ENCODE measurements at regions not wholly inside any gene's neighbourhood (a gene's known extent, or its start where the extent isn't known, plus 50 kb on each side); places are given as distances from the start of the nearest gene placed in this dataset.
"Not testable (repeated sequence)": the region's sequence is repeated elsewhere in the genome, so short reads cannot be mapped to it uniquely, and the experiment has no call there.

GRCh38 chr13:34167347-34167746, 349.4 kb downstream of the RFC3 start:
- no peak for ATAC-seq

DNA sequence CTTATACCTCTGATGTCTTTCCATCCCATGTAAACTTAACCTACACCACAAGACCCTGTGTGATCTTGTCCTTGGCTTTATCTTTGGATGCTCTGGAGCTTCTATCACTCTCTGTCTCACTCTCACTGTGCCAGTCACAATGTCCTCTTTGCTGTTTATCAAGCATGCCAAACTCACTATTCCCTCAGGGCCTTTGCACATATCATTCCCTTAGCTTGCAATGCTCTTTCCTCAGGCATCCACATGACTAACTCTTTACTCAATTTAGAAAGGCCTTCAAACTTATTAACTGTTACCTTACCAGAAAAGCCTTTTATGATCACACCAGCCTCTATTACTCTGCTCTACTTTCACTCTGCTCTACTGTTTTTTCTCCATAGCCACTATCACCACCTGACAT, 354.1 kb downstream of the RFC3 start:
- DNase-seq, result no peak
- no peak for ATAC-seq

More at GRCh38 chr13:34167347-34167746, 349.4 kb downstream of the RFC3 start:
- DNase-seq, result no peak

DNA sequence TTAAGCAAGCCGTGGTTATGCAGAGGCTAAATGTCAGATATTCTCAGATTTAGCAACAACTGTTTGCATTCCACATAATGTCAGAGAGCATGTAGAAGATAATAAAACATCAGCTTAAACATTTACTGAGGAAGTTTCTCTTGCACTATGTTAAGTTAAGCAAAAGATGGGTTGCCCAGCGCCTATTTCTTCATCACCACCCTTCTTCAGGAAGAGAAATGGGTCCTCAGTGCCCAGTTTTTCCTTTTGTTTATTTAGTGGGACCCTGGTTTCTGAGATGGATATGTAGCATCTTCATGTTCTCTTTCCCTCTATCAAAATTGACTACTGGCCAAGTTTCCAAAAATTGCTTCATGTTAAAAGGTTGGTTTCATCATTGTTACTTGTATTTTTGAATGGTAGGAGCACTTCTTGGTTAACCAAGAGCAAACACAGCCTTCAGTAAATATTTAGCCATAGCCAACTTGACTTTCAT, 356.8 kb downstream of the RFC3 start:
- no peak for ATAC-seq
- no peak for DNase-seq

DNA sequence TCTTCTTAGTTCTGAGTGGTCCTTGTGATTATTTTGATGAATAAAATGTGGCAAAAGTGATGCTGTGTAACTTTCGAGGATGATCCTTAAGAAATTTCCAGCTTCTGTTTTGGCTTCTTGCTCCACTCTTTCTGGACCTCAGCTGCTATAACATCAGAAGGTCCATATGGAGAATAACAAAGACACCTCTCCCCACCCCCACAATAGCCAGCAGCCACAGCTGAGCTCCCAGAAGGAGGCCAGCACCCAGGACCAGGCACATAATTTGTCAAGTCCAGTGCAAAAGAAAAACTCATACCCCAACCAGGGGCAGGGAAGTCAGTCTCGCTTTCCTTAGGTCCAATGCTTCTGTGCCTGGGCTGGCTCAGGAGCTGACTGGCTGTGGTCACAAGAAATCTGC, 357.6 kb downstream of the RFC3 start:
- DNase-seq, result no peak
- ATAC-seq, result no peak

DNA sequence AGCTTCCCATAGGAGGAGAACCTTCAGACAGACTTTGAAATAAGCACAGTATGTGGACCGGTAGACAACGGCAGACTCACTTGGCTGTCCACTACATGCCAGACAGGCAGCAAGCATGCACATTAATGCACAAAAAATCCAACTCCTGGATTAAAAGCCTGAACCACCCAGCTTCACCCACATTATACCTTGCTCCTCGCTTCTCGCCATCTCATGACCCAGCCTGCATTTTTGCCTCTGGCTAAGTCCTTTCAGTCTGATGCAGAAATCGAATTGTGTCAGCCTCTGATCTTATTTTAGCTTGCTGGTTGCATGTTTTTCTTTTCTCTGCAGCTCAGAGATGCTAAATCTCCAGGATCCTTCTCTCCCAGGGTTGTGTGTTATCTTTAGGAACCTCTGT, 358.7 kb downstream of the RFC3 start:
- DNase-seq (no peak), ATAC-seq (no peak)

DNA sequence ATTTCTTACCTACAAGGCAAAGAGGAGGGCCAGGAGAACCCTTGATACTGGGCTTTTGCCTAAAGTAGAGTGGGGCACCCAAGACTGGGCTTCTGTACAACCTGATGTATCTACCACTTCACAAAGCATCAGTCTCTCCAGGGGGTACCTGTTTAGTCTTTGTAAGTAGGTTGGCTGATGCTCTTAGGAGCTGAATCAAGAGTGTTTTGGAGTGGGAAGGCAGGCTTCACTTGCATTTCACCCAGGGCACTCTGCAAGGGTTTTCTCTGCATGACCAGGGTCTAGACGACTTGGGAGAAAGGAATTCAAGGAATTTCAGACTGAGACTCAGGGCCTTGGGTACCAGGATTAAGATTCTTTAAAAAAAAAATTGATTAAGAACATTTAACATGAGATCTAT, 361.5 kb downstream of the RFC3 start:
- ATAC-seq (no peak), DNase-seq (no peak)

DNA sequence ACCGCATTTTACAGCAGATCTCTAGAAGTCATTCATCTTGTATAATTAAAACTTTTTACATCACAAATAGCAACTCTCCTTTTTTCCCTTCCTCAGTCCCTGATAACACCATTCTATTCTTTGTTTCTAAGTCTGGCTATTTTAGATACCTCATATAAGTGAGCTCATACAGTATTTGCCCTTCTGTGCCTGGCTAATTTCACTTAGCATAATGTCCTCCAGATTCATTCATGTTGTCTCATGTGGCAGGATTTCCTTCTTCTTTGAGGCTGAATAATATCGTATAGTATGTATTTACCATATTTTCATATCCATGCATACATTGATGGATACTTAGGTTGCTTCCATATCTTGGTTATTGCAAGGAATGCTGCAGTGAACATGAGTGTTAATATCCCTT, 362.0 kb downstream of the RFC3 start:
- ATAC-seq, result no peak

DNA sequence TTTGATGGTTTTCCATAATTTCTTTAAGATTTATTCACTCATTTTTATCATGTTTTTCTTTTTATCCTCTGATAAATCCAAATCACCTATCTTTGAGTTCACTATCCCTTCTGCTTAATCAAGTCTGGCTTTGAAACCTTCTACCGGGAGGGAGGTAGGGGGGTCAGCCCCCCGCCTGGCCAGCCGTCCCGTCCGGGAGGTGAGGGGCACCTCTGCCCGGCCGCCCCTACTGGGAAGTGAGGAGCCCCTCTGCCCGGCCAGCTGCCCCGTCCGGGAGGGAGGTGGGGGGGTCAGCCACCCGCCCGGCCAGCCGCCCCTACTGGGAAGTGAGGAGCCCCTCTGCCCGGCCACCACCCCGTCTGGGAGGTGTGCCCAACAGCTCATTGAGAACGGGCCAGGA, 363.3 kb downstream of the RFC3 start:
- DNase-seq, ATAC-seq: not testable (repeated sequence)

More for the DNA sequence above, 362.0 kb downstream of the RFC3 start:
- no peak for DNase-seq

- ATAC-seq, result no peak
- DNase-seq, result no peak
Observed at GRCh38 chr13:34189946-34190345, 372.0 kb downstream of the RFC3 start.

GRCh38 chr13:34201050-34201913, 383.3 kb downstream of the RFC3 start:
- DNase-seq, result no peak
- no peak for ATAC-seq

DNA sequence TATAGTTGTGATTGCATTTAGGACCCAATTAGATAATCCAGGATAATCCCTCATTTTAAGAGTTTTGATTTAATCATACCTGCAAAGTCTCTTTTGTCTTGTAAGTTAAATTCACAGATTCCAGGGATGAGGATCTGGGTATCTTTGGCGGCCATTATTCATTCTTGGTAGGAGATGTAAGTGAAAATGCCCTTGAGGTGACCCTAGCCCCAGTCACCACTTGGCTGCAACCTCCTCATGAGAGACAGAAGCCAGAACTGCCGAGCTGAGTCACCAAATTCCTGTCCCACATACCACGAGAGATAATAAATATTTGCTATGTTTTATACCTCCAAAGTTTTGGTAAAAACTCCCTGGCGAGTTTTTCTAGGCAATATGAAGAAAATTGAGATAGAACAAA, 389.4 kb downstream of the RFC3 start:
- ATAC-seq (no peak), DNase-seq (no peak)

GRCh38 chr13:34207872-34208271, 389.9 kb downstream of the RFC3 start:
- DNase-seq, result no peak
- no peak for ATAC-seq

GRCh38 chr13:34208336-34208735, 390.4 kb downstream of the RFC3 start:
- ATAC-seq (no peak), DNase-seq (no peak)

- ATAC-seq (no peak), DNase-seq (no peak)
Observed at GRCh38 chr13:34210341-34210740, 392.4 kb downstream of the RFC3 start.

DNA sequence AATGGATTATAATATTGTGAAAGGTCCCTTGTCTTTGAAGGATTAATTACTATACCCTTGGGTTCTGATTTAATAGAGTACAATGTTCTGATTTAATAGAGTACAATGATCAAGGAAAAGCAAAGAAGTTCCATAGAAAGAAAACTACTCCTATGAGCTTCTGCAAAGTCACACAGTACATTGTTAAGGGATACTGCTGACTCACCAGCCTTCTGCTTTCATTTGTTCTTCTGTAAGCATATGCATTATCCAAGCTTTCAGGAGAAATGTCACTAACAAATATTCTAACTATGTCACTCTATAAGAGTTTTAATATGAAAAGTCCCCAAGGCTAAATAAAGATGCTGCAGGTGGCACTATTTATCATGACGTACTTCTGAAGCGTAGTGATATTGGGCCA, 396.7 kb downstream of the RFC3 start:
- ATAC-seq (no peak), DNase-seq (no peak)

DNA sequence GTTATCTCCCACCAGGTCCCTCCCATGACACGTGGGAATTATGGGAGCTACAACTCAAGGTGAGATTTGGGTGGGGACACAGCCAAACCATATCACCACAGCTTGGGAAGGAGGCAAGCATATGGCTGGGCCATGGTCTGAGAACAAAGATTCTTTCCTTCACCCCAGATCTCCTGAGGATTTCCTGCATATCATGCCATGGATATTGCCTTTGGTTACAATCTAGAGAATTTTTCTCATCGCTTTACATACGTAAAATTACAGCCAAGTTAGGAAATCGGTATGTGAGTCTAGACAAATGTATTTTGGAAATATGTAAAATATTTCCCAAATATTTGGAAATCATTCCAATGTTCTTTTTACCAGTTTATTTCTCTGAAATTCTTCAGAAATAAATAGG, 398.3 kb downstream of the RFC3 start:
- ATAC-seq, result no peak
- DNase-seq, result no peak

DNA sequence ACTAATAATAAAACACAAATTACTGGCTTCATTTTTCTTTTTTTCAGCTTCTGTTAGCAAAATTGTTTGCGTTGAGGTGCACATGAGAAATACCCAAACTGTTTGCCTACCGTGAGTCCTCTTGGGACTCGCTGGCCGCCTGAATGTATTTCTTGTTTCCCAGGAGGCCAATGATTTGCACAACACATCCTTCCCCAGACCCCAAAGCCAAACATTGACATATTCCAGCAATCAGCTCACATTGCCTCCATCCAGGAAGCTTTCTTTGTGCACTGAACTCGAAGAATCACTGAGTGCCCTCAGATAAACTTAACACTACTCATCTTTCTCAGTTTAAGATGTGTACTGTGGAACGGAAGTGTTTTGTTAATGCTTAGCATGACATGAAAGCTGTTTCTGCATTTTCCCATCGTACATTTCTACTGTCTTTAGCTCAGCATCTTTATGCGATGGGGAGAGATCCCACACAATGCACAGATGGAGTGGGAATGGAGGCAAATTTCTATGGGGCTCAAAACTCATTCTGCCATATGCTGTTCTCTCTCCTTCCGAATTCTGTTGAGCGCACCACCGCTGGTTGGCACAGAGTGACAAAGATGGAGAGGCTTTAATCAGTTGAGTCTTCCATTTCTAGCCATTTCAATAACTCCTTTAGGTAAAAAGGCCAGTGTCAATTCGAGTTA, 399.5 kb downstream of the RFC3 start:
- DNase-seq, result no peak
- ATAC-seq, result no peak

DNA sequence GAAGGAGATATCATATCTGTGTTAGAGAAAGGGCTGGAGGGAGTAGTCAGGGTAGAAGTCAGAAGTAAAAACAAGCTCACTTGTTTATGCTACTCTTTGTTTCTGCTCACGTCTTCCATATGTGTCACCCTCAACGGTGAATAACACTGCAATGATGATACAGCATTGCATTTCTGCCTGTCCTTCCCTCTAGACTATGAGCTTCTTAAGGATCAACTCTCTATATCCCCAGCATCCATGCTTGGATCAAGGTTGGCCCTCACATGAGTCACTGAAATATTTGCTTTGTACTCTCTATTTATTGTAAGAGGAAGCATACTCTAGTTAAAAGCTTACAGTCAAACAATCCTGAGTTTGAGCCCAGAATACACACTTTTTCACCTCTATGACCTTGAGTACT, 406.0 kb downstream of the RFC3 start:
- no peak for ATAC-seq
- DNase-seq, result no peak

- ATAC-seq, result no peak
Observed at GRCh38 chr13:34224877-34225276, 406.9 kb downstream of the RFC3 start.

DNA sequence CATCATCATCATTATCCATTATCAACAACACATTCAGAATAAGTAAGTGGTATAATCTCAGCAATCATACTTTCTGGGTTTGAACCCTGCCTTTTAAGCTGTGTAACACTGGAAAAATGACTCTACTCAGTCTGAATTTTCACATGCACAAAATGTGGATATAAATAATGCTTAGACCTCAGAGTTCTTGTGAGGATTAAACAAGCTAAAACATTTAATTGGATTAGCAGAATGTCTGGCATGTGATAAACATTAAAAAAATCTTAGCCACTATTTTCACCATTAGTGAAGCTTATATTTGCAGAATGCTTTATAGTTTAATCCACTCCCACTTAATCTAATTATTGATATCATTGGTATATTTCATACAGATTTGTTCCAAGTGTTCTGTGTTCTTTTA, 412.3 kb downstream of the RFC3 start:
- DNase-seq (no peak), ATAC-seq (no peak)

More at GRCh38 chr13:34224877-34225276, 406.9 kb downstream of the RFC3 start:
- DNase-seq, result no peak

DNA sequence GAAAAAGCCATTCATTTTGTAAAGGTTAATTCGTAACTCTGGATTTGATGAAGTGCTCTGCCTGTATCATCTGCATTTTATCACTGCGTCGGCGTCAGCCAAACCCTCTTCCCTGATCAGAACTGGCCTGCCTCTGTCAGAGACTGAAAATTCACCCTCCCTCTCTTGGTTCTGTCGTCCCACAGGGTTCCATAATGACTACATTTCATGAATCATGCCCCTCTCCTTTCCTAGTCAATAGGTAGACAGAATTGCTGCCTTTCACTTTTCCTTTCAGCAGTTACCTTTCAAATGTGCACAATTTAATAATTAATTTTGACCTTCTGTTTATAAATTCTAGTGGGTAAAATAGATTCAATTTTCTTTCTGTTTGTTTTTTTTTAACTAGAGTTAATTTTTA, 423.4 kb downstream of the RFC3 start:
- no peak for ATAC-seq
- no peak for DNase-seq

GRCh38 chr13:34243403-34243802, 425.5 kb downstream of the RFC3 start:
- no peak for ATAC-seq
- DNase-seq, result no peak

GRCh38 chr13:34246511-34246910, 428.6 kb downstream of the RFC3 start:
- ATAC-seq, result no peak

GRCh38 chr13:34247596-34247995, 429.6 kb downstream of the RFC3 start:
- DNase-seq (no peak), ATAC-seq (no peak)

More at GRCh38 chr13:34246511-34246910, 428.6 kb downstream of the RFC3 start:
- DNase-seq, result no peak
